ENCODE measurements at regions not wholly inside any gene's neighbourhood (a gene's known extent, or its start where the extent isn't known, plus 50 kb on each side); places are given as distances from the start of the nearest gene placed in this dataset.

- peaks cover 0 to 4% of the 10 kb centered on the region in 2 experiments for H3K9me3 ChIP-seq (ENCODE audit: control insufficient read depth in 1 of 2, insufficient read depth in 1 of 2, low read length in 2 of 2)
- peaks cover 0 to 4% of the 10 kb centered on the region in 2 experiments for H3K27me3 ChIP-seq (ENCODE audit: control insufficient read depth in 1 of 2, insufficient read depth in 2 of 2, low read length in 2 of 2)
- POLR2A ChIA-PET, result no interaction called here
- ATAC-seq (ENCODE audit: poor library complexity) (no peak), DNase-seq (no peak)
- no peaks in the 10 kb centered on the region for H3K4me1 ChIP-seq (ENCODE audit: insufficient read depth, low read length)
- Mint-ChIP-seq H3K4me3 (no peak overlapping the region), H3K4me1 (ENCODE audit: low read depth) (no peaks in the 10 kb centered on the region), H3K27ac (no peak overlapping the region), H3K9me3 (no peaks in the 10 kb centered on the region), H3K27me3 (peaks cover 17% of the 10 kb centered on the region), H3K36me3 (ENCODE audit: low read depth) (no peaks in the 10 kb centered on the region)
- H3K27ac ChIP-seq (ENCODE audit: low read depth in 1 of 2, low read length in 2 of 2), result no peak overlapping the region
- intact Hi-C loops (cut with DNase I, micrococcal nuclease), result loop anchor here in 1 of 2 experiments (10.0 kb wide), 1 partner anchor 666 kb away; no protein-coding TSS in a partner anchor
- H3K4me3 ChIP-seq (ENCODE audit: low read length), result no peak overlapping the region
- no peaks in the 10 kb centered on the region for H3K36me3 ChIP-seq (ENCODE audit: insufficient read depth, low read length)
- no peak for TF ChIP-seq CTCF (IDR thresholded peaks at IDR 0.05)
- CTCF ChIA-PET, result no interaction called here
Observed at GRCh38 chr1:175820456-175821025, 77.1 kb upstream of the TNR start.

- DNase-seq (no peak), ATAC-seq (ENCODE audit: poor library complexity) (no peak)
- Mint-ChIP-seq H3K4me1 (ENCODE audit: low read depth) (no peaks in the 10 kb centered on the region), H3K9me3 (no peaks in the 10 kb centered on the region), H3K4me3 (no peak overlapping the region), H3K27me3 (peaks cover 23% of the 10 kb centered on the region), H3K27ac (no peak overlapping the region), H3K36me3 (ENCODE audit: low read depth) (no peaks in the 10 kb centered on the region)
- H3K27me3 ChIP-seq (ENCODE audit: control insufficient read depth in 1 of 2, insufficient read depth in 2 of 2, low read length in 2 of 2), result peaks cover 0 to 4% of the 10 kb centered on the region in 2 experiments
- ChIA-PET CTCF (no interaction called here), POLR2A (no interaction called here)
- H3K36me3 ChIP-seq (ENCODE audit: insufficient read depth, low read length), result no peaks in the 10 kb centered on the region
- intact Hi-C loops (cut with DNase I, micrococcal nuclease), result no loop called here
- no peak overlapping the region for H3K4me3 ChIP-seq (ENCODE audit: low read length)
- peaks cover 0 to 4% of the 10 kb centered on the region in 2 experiments for H3K9me3 ChIP-seq (ENCODE audit: control insufficient read depth in 1 of 2, insufficient read depth in 1 of 2, low read length in 2 of 2)
- H3K4me1 ChIP-seq (ENCODE audit: insufficient read depth, low read length), result no peaks in the 10 kb centered on the region
- no peak overlapping the region for H3K27ac ChIP-seq (ENCODE audit: low read depth in 1 of 2, low read length in 2 of 2)
- no peak for TF ChIP-seq CTCF (IDR thresholded peaks at IDR 0.05)
Observed at GRCh38 chr1:175818929-175819328, 75.5 kb upstream of the TNR start.

GRCh38 chr1:175817445-175817844 is 74.0 kb upstream of the TNR start:
- no peak for ATAC-seq (ENCODE audit: poor library complexity)
- Mint-ChIP-seq H3K4me3 (no peak overlapping the region), H3K27me3 (peaks cover 25% of the 10 kb centered on the region), H3K27ac (no peak overlapping the region), H3K9me3 (no peaks in the 10 kb centered on the region), H3K4me1 (ENCODE audit: low read depth) (no peaks in the 10 kb centered on the region), H3K36me3 (ENCODE audit: low read depth) (no peaks in the 10 kb centered on the region)
- no peak for DNase-seq
- Histone ChIP-seq H3K4me3 (ENCODE audit: low read length) (no peak overlapping the region), H3K9me3 (ENCODE audit: control insufficient read depth in 1 of 2, insufficient read depth in 1 of 2, low read length in 2 of 2) (peaks cover 4% of the 10 kb centered on the region in 2 experiments), H3K27ac (ENCODE audit: low read depth in 1 of 2, low read length in 2 of 2) (no peak overlapping the region), H3K36me3 (ENCODE audit: insufficient read depth, low read length) (no peaks in the 10 kb centered on the region), H3K4me1 (ENCODE audit: insufficient read depth, low read length) (no peaks in the 10 kb centered on the region), H3K27me3 (ENCODE audit: control insufficient read depth in 1 of 2, insufficient read depth in 2 of 2, low read length in 2 of 2) (peaks cover 0 to 4% of the 10 kb centered on the region in 2 experiments)
- ChIA-PET CTCF (no interaction called here), POLR2A (no interaction called here)
- intact Hi-C loops (cut with DNase I, micrococcal nuclease), result no loop called here
- no peak for TF ChIP-seq CTCF (IDR thresholded peaks at IDR 0.05)
